ENCODE measurements at regions not wholly inside any gene's neighbourhood (a gene's known extent, or its start where the extent isn't known, plus 50 kb on each side); places are given as distances from the start of the nearest gene placed in this dataset.

- no peak for TF ChIP-seq CTCF (IDR thresholded peaks at IDR 0.05)
- intact Hi-C loops (cut with DNase I): loop anchor here in 1 of 10 donors (10.0 kb wide), 1 partner anchor 457 kb away; no protein-coding TSS in a partner anchor
- Histone ChIP-seq H3K36me3 (no peaks in the 10 kb centered on the region), H3K27ac (no peak overlapping the region), H3K27me3 (no peaks in the 10 kb centered on the region), H3K4me1 (no peaks in the 10 kb centered on the region), H3K4me3 (no peak overlapping the region), H3K9me3 (no peaks in the 10 kb centered on the region)
- WGBS, 2 donors: 57 to 77% methylated on average over 4 of the region's 4 CpGs
- ATAC-seq: no peak
- DNase-seq: no peak
Measured at GRCh38 chr17:13952009-13952750, 117.1 kb upstream of the COX10 start.

GRCh38 chr17:13953841-13954240 is 115.5 kb upstream of the COX10 start:
- WGBS, 2 donors: 0% methylated on average over 1 of the region's 1 CpG
- ATAC-seq (no peak), DNase-seq (no peak)
- Histone ChIP-seq H3K36me3 (no peaks in the 10 kb centered on the region), H3K4me1 (no peaks in the 10 kb centered on the region), H3K27me3 (no peaks in the 10 kb centered on the region), H3K9me3 (no peaks in the 10 kb centered on the region), H3K27ac (no peak overlapping the region), H3K4me3 (no peak overlapping the region)
- TF ChIP-seq CTCF (IDR thresholded peaks at IDR 0.05): no peak
- intact Hi-C loops (cut with DNase I): loop anchor here in 1 of 10 donors (10.0 kb wide), 1 partner anchor 459 kb away; no protein-coding TSS in a partner anchor

- ATAC-seq (no peak), DNase-seq (no peak)
- no peak for TF ChIP-seq CTCF (IDR thresholded peaks at IDR 0.05)
- 61 to 68% methylated on average over 3 of the region's 3 CpGs for WGBS, 2 donors
- intact Hi-C loops (cut with DNase I): loop anchor here in 1 of 10 donors (10.0 kb wide), 1 partner anchor 463 kb away; no protein-coding TSS in a partner anchor
- no peak overlapping the region for H3K4me3 ChIP-seq
- H3K27ac ChIP-seq: no peak overlapping the region
- H3K9me3 ChIP-seq: no peaks in the 10 kb centered on the region
- H3K36me3 ChIP-seq: no peaks in the 10 kb centered on the region
- H3K27me3 ChIP-seq: no peaks in the 10 kb centered on the region
- H3K4me1 ChIP-seq: peaks cover 0 to 2% (median 0%) of the 10 kb centered on the region in 9 donors
Measured at GRCh38 chr17:13957636-13958035, 111.7 kb upstream of the COX10 start.

- ATAC-seq (no peak), DNase-seq (no peak)
- Histone ChIP-seq H3K4me3 (no peak overlapping the region), H3K4me1 (peaks cover 0 to 9% (median 0%) of the 10 kb centered on the region in 9 donors), H3K36me3 (no peaks in the 10 kb centered on the region), H3K9me3 (no peaks in the 10 kb centered on the region), H3K27me3 (no peaks in the 10 kb centered on the region), H3K27ac (no peak overlapping the region)
- 67 to 72% methylated on average over 4 of the region's 4 CpGs for whole genome bisulfite sequencing, 2 donors
- no peak for TF ChIP-seq CTCF (IDR thresholded peaks at IDR 0.05)
- intact Hi-C loops (cut with DNase I): loop anchor here in 1 of 10 donors (10.0 kb wide), 1 partner anchor 464 kb away; no protein-coding TSS in a partner anchor
Measured at GRCh38 chr17:13958773-13959172, 110.5 kb upstream of the COX10 start.
